A673 (cell line): ENCODE measurements at regions not wholly inside any gene's neighbourhood (a gene's known extent, or its start where the extent isn't known, plus 50 kb on each side); places are given as distances from the start of the nearest gene placed in this dataset.

Experiments
- BruUV-seq: library from RNA; stranded (reverse); fragments of 400-500 nt; replicated peaks from 2 replicates; lab custom pipeline; 2021; lab: Mats Ljungman, UMichigan
- CTCF ChIA-PET: fragments of 300-600 bp; sonication (Branson Sonifier 250); formaldehyde crosslinking; loops from one replicate; lab custom pipeline; 2022; ENCODE audit warnings: antibody characterized with exemption; lab: Charles Lee
- POLR2A ChIA-PET: fragments of 300-600 bp; sonication (Branson Sonifier 250); formaldehyde crosslinking; loops from one replicate; lab custom pipeline; 2022; ENCODE audit warnings: antibody characterized with exemption; ENCODE audit not compliant: low non-redundant PET; lab: Charles Lee
- DNase-seq: peaks from one replicate; pipeline ENCODE4 v3.0.0-alpha.2; 2015; ENCODE audit warnings: low spot score
- H3K27ac ChIP-seq: fragments of 200-600 bp; sonication (generic); 2 replicates; pipeline ENCODE4 v1.5.1; 2016; ENCODE audit warnings: mixed run types, low read depth, mild to moderate bottlenecking, mixed read lengths, antibody characterized with exemption, low read length; ENCODE audit not compliant: poor library complexity, severe bottlenecking
- H3K27me3 ChIP-seq: fragments of 200-600 bp; sonication (generic); replicated peaks from 2 replicates; pipeline ENCODE4 v1.6.1; 2017; ENCODE audit warnings: mixed run types, low read depth, mild to moderate bottlenecking, mixed read lengths, antibody characterized with exemption, low read length; ENCODE audit not compliant: insufficient read depth, poor library complexity
- H3K36me3 ChIP-seq: fragments of 200-600 bp; sonication (generic); 2 replicates; pipeline ENCODE4 v1.6.1; 2016; ENCODE audit warnings: mixed run types, mild to moderate bottlenecking, mixed read lengths, antibody characterized with exemption, low read length; ENCODE audit not compliant: insufficient read depth, poor library complexity, severe bottlenecking
- H3K4me1 ChIP-seq: fragments of 200-600 bp; sonication (generic); 2 replicates; pipeline ENCODE4 v1.6.1; 2017; ENCODE audit warnings: mixed run types, mild to moderate bottlenecking, mixed read lengths, antibody characterized with exemption, low read length; ENCODE audit not compliant: insufficient read depth, poor library complexity, severe bottlenecking
- H3K4me3 ChIP-seq: fragments of 200-600 bp; sonication (generic); 2 replicates; pipeline ENCODE4 v1.5.1; 2016; ENCODE audit warnings: low read depth, mixed run types, mild to moderate bottlenecking, mixed read lengths, low read length; ENCODE audit not compliant: poor library complexity, severe bottlenecking
- H3K9me3 ChIP-seq: fragments of 200-600 bp; sonication (generic); 2 replicates; pipeline ENCODE4 v1.6.1; 2016; ENCODE audit warnings: mixed run types, low read depth, mild to moderate bottlenecking, mixed read lengths, antibody characterized with exemption, low read length; ENCODE audit not compliant: poor library complexity, severe bottlenecking
- CTCF ChIP-seq: fragments of 300-800, 200-600 bp; sonication (generic); conservative IDR thresholded peaks from 2 replicates; pipeline ENCODE4 v1.5.1; 2017; ENCODE audit warnings: low read depth, mild to moderate bottlenecking, antibody characterized with exemption, low read length, moderate library complexity, mixed read lengths
- EZH2 ChIP-seq: fragments of 200-600 bp; sonication (generic); IDR thresholded peaks from 2 replicates; pipeline ENCODE4 v1.6.1; 2017; ENCODE audit warnings: borderline replicate concordance, low read depth, mild to moderate bottlenecking, mixed read lengths, antibody characterized with exemption, low read length; ENCODE audit not compliant: poor library complexity, severe bottlenecking
- intact Hi-C: fragments of 100-400 bp; cut with micrococcal nuclease; formaldehyde crosslinking; loops from one replicate; pipeline ENCODE4 v1.10.0; 2022; ENCODE audit not compliant: unreplicated experiment

GRCh38 chr2:61713457-61713856 lies 140.4 kb downstream of the FAM161A start:
- CTCF ChIA-PET, result no interaction called here
- intact Hi-C loops, result no loop called here
- no peaks in the 10 kb centered on the region for H3K27me3 ChIP-seq
- BruUV-seq, result no TSS peak
- H3K4me1 ChIP-seq, result no peaks in the 10 kb centered on the region
- TF ChIP-seq CTCF, result no peak
- TF ChIP-seq EZH2, result no peak
- no peak overlapping the region for H3K4me3 ChIP-seq
- DNase-seq, result no peak
- POLR2A ChIA-PET, result no interaction called here
- H3K27ac ChIP-seq, result no peak overlapping the region
- H3K36me3 ChIP-seq, result no peaks in the 10 kb centered on the region
- no peaks in the 10 kb centered on the region for H3K9me3 ChIP-seq

GRCh38 chr2:61712060-61712459 lies 141.8 kb downstream of the FAM161A start:
- POLR2A ChIA-PET, result no interaction called here
- no peak overlapping the region for H3K27ac ChIP-seq
- BruUV-seq, result no TSS peak

GRCh38 chr2:61710711-61711110 lies 143.1 kb downstream of the FAM161A start:
- no peaks in the 10 kb centered on the region for H3K27me3 ChIP-seq
- TF ChIP-seq CTCF (no peak), EZH2 (no peak)
- intact Hi-C loops, result no loop called here
- H3K9me3 ChIP-seq, result no peaks in the 10 kb centered on the region
- no peak overlapping the region for H3K4me3 ChIP-seq
- H3K27ac ChIP-seq, result no peak overlapping the region
- H3K36me3 ChIP-seq, result no peaks in the 10 kb centered on the region
- ChIA-PET CTCF (no interaction called here), POLR2A (no interaction called here)
- no TSS peak for BruUV-seq
- H3K4me1 ChIP-seq, result no peaks in the 10 kb centered on the region
- no peak for DNase-seq

More at GRCh38 chr2:61712060-61712459, 141.8 kb downstream of the FAM161A start:
- H3K4me1 ChIP-seq, result no peaks in the 10 kb centered on the region
- intact Hi-C loops, result no loop called here
- no peaks in the 10 kb centered on the region for H3K27me3 ChIP-seq
- no peak for TF ChIP-seq CTCF
- TF ChIP-seq EZH2, result no peak
- no peaks in the 10 kb centered on the region for H3K36me3 ChIP-seq
- no peaks in the 10 kb centered on the region for H3K9me3 ChIP-seq
- CTCF ChIA-PET, result no interaction called here
- DNase-seq, result no peak
- H3K4me3 ChIP-seq, result no peak overlapping the region
